Endodermal cell (in vitro differentiated cells): ENCODE measurements at regions not wholly inside any gene's neighbourhood (a gene's known extent, or its start where the extent isn't known, plus 50 kb on each side); places are given as distances from the start of the nearest gene placed in this dataset.

Experiments
- DNase-seq: peaks from one replicate; pipeline ENCODE4 v3.0.0-alpha.2; 2017
- H3K27ac ChIP-seq: 2 replicates; pipeline ENCODE4 v1.5.1; 2013; ENCODE audit warnings: mild to moderate bottlenecking, low read depth, low read length, moderate library complexity
- H3K27me3 ChIP-seq: 2 replicates; pipeline ENCODE4 v1.6.1; 2013; ENCODE audit warnings: mild to moderate bottlenecking, low read length, moderate library complexity; ENCODE audit not compliant: insufficient read depth, control insufficient read depth, poor library complexity, severe bottlenecking
- H3K36me3 ChIP-seq: 2 replicates; pipeline ENCODE4 v1.7.0; 2013; ENCODE audit warnings: mild to moderate bottlenecking, low read length, moderate library complexity; ENCODE audit not compliant: control insufficient read depth, insufficient read depth
- H3K4me1 ChIP-seq: one replicate; pipeline ENCODE4 v1.7.0; 2013; ENCODE audit warnings: low read length; ENCODE audit not compliant: control insufficient read depth, insufficient read depth
- H3K4me3 ChIP-seq: 2 replicates; pipeline ENCODE4 v1.5.1; 2013; ENCODE audit warnings: mild to moderate bottlenecking, low read length, moderate library complexity
- H3K9ac ChIP-seq: 2 replicates; pipeline ENCODE4 v1.6.1; 2013; ENCODE audit warnings: mild to moderate bottlenecking, low read length, moderate library complexity; ENCODE audit not compliant: poor library complexity, severe bottlenecking; ENCODE audit errors: extremely low read depth
- H3K9me3 ChIP-seq: 2 replicates; pipeline ENCODE4 v1.6.1; 2013; ENCODE audit warnings: mild to moderate bottlenecking, low read length, moderate library complexity; ENCODE audit not compliant: control insufficient read depth
- H3K27ac Mint-ChIP-seq: 2 replicates; pipeline ENCODE4 v1.8.0; 2020; ENCODE audit warnings: mixed read lengths
- H3K27me3 Mint-ChIP-seq: 2 replicates; pipeline ENCODE4 v1.8.0; 2021; ENCODE audit warnings: mild to moderate bottlenecking, mixed read lengths; ENCODE audit not compliant: insufficient read depth
- H3K36me3 Mint-ChIP-seq: 2 replicates; pipeline ENCODE4 v1.8.0; 2020; ENCODE audit warnings: low read depth, mixed read lengths
- H3K4me1 Mint-ChIP-seq: 2 replicates; pipeline ENCODE4 v1.8.0; 2020; ENCODE audit warnings: mixed read lengths
- H3K4me3 Mint-ChIP-seq: 2 replicates; pipeline ENCODE4 v1.8.0; 2020; ENCODE audit warnings: mild to moderate bottlenecking, moderate library complexity, mixed read lengths
- H3K9me3 Mint-ChIP-seq: 2 replicates; pipeline ENCODE4 v1.8.0; 2020; ENCODE audit warnings: mild to moderate bottlenecking, mixed read lengths
- CTCF ChIP-seq: fragments of 200-600 bp; sonication (generic); conservative IDR thresholded peaks from 2 replicates; pipeline ENCODE4 v1.5.0; 2021; ENCODE audit warnings: antibody characterized with exemption, mild to moderate bottlenecking
- WGBS, 2 experiments: methylation state at CpG; one replicate each; pipeline versions ENCODE4 v1.1.5 to v1.1.7; 2013; ENCODE audit warnings: missing lambda C conversion rate in 2 of 2, mixed read lengths in 1 of 2; ENCODE audit not compliant: insufficient coverage in 1 of 2, insufficient read length in 1 of 2; 5-methylcytosine and 5-hydroxymethylcytosine counted together

DNA sequence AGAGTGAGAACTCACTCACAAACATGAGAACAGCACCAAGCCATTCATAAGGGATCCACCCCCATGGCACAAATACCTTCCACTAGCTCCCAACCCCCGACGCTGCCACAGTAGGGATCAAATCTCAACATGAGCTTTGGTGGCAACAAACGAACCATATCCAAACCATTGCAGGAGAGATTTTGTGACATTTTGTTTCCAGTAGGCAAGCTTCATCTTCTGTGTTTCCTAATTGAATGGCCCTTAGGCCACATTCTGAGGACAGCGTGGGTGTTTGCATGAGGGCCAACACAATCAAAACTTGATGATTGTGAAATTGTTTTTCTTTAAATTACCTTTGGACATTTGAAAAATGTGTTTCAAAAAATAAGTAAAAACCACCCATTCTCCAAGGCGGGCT is 102.6 kb upstream of the LNX1 start:
- H3K36me3 ChIP-seq, result no peaks in the 10 kb centered on the region
- Mint-ChIP-seq H3K4me3 (no peak overlapping the region), H3K9me3 (no peaks in the 10 kb centered on the region), H3K36me3 (no peaks in the 10 kb centered on the region), H3K4me1 (peaks cover 6% of the 10 kb centered on the region), H3K27ac (no peak overlapping the region), H3K27me3 (peaks cover 12% of the 10 kb centered on the region)
- TF ChIP-seq CTCF, result no peak
- no peaks in the 10 kb centered on the region for H3K27me3 ChIP-seq
- no peak for DNase-seq
- no peak overlapping the region for H3K4me3 ChIP-seq
- no peak overlapping the region for H3K27ac ChIP-seq
- no peaks in the 10 kb centered on the region for H3K4me1 ChIP-seq
- H3K9ac ChIP-seq, result no peak overlapping the region
- WGBS, 2 experiments, result 85 to 89% methylated on average over 4 to 5 of the region's 5 CpGs
- H3K9me3 ChIP-seq, result no peaks in the 10 kb centered on the region

- H3K27ac ChIP-seq, result no peak overlapping the region
- H3K4me1 Mint-ChIP-seq, result peaks cover 6% of the 10 kb centered on the region
- H3K4me3 ChIP-seq, result no peak overlapping the region
- no peaks in the 10 kb centered on the region for H3K36me3 Mint-ChIP-seq
- peak; percentile 34 for TF ChIP-seq CTCF
- H3K4me1 ChIP-seq, result no peaks in the 10 kb centered on the region
- no peak overlapping the region for H3K4me3 Mint-ChIP-seq
- H3K27ac Mint-ChIP-seq, result no peak overlapping the region
- H3K27me3 ChIP-seq, result no peaks in the 10 kb centered on the region
- 66 to 83% methylated on average over 2 to 4 of the region's 4 CpGs for WGBS, 2 experiments
- no peaks in the 10 kb centered on the region for H3K36me3 ChIP-seq
- DNase-seq, result no peak
- no peak overlapping the region for H3K9ac ChIP-seq
- H3K27me3 Mint-ChIP-seq, result peaks cover 14% of the 10 kb centered on the region
- H3K9me3 ChIP-seq, result no peaks in the 10 kb centered on the region
- H3K9me3 Mint-ChIP-seq, result no peaks in the 10 kb centered on the region
These were observed 102.1 kb upstream of the LNX1 start for GRCh38 chr4:53693408-53693807.

GRCh38 chr4:53688186-53688790 is 97.0 kb upstream of the LNX1 start:
- H3K36me3 Mint-ChIP-seq, result no peaks in the 10 kb centered on the region
- WGBS, 2 experiments, result 69 to 81% methylated on average over 2 of the region's 2 CpGs
- no peak overlapping the region for H3K27ac Mint-ChIP-seq
- no peaks in the 10 kb centered on the region for H3K4me1 Mint-ChIP-seq
- no peaks in the 10 kb centered on the region for H3K9me3 Mint-ChIP-seq
- no peak overlapping the region for H3K9ac ChIP-seq
- no peaks in the 10 kb centered on the region for H3K4me1 ChIP-seq
- no peak for TF ChIP-seq CTCF
- H3K4me3 Mint-ChIP-seq, result no peak overlapping the region
- no peaks in the 10 kb centered on the region for H3K9me3 ChIP-seq
- H3K4me3 ChIP-seq, result no peak overlapping the region
- peaks cover 28% of the 10 kb centered on the region for H3K27me3 Mint-ChIP-seq
- H3K36me3 ChIP-seq, result no peaks in the 10 kb centered on the region
- DNase-seq, result no peak
- no peaks in the 10 kb centered on the region for H3K27me3 ChIP-seq
- no peak overlapping the region for H3K27ac ChIP-seq
